ENCODE measurements at regions not wholly inside any gene's neighbourhood (a gene's known extent, or its start where the extent isn't known, plus 50 kb on each side); places are given as distances from the start of the nearest gene placed in this dataset.

- no peak for TF ChIP-seq RAD21 (IDR thresholded peaks at IDR 0.05)
- no peak for TF ChIP-seq CTCF (IDR thresholded peaks at IDR 0.05; ENCODE audit: low read depth, low read length, missing input control)
- TF ChIP-seq SP1 (IDR thresholded peaks at IDR 0.05) = no peak
- no peak for TF ChIP-seq YY1 (IDR thresholded peaks at IDR 0.05)
- TF ChIP-seq TAF1 (conservative IDR thresholded peaks at IDR 0.05) = no peak
Observed at GRCh38 chr3:59540696-59541095, 490.9 kb upstream of the CFAP20DC start.
